Hepatocyte (in vitro differentiated cells): ENCODE measurements at regions not wholly inside any gene's neighbourhood (a gene's known extent, or its start where the extent isn't known, plus 50 kb on each side); places are given as distances from the start of the nearest gene placed in this dataset.

Experiments used
- EZH2 ChIP-seq: fragments of 200-600 bp; sonication (generic); IDR thresholded peaks from 2 replicates; pipeline ENCODE4 v1.6.1; 2016; ENCODE audit warnings: antibody characterized with exemption, mild to moderate bottlenecking, borderline replicate concordance
- EZH2phosphoT487 ChIP-seq: fragments of 200-600 bp; sonication (generic); IDR thresholded peaks from one replicate; pipeline ENCODE4 v1.6.1; 2018; ENCODE audit warnings: antibody characterized with exemption, mild to moderate bottlenecking, low read depth, moderate library complexity; ENCODE audit not compliant: unreplicated experiment, severe bottlenecking
- TF ChIP-seq, protein P1 (sequence below): fragments of 200-600 bp; sonication (generic); IDR thresholded peaks from 2 replicates; pipeline ENCODE4 v1.5.1; 2016; ENCODE audit warnings: antibody characterized with exemption, mild to moderate bottlenecking; ENCODE audit not compliant: poor library complexity

DNA sequence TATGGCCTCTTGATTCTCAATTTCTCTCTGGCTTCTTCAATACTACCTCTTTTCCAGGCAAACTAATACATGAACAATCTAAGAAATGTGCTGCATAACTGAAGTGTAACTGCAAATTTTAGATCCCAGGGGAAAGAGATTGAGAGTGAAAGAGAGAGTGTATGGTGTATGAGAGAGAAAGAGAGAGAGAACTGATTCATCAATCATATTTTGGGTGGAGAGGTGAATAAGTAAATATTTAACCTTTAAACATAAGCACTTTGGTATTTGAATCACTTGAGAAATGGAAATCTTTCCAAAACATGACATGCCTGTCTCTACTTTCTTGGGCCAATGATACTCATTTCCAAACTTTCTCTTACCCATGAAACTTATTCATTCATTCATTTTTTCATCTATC, 147.2 kb upstream of the DIPK2B start:
- TF ChIP-seq, protein P1, sequence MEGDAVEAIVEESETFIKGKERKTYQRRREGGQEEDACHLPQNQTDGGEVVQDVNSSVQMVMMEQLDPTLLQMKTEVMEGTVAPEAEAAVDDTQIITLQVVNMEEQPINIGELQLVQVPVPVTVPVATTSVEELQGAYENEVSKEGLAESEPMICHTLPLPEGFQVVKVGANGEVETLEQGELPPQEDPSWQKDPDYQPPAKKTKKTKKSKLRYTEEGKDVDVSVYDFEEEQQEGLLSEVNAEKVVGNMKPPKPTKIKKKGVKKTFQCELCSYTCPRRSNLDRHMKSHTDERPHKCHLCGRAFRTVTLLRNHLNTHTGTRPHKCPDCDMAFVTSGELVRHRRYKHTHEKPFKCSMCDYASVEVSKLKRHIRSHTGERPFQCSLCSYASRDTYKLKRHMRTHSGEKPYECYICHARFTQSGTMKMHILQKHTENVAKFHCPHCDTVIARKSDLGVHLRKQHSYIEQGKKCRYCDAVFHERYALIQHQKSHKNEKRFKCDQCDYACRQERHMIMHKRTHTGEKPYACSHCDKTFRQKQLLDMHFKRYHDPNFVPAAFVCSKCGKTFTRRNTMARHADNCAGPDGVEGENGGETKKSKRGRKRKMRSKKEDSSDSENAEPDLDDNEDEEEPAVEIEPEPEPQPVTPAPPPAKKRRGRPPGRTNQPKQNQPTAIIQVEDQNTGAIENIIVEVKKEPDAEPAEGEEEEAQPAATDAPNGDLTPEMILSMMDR: no peak
- TF ChIP-seq EZH2: no peak
- no peak for TF ChIP-seq EZH2phosphoT487
